Panc1 (cell line): ENCODE measurements at regions not wholly inside any gene's neighbourhood (a gene's known extent, or its start where the extent isn't known, plus 50 kb on each side); places are given as distances from the start of the nearest gene placed in this dataset.
A peak's percentile ranks its signal among the peaks of the same experiment; 100 is the strongest.

Source experiments
- ATAC-seq: fragments of 200-7000 bp; cut with Tn5 transposase; 2 replicates; pipeline ENCODE4 v1.9.1; 2020; ENCODE audit warnings: mild to moderate bottlenecking, moderate library complexity
- BruUV-seq: library from RNA; stranded (reverse); fragments of 400-500 nt; replicated peaks from 2 replicates; lab custom pipeline; 2021; lab: Mats Ljungman, UMichigan
- CTCF ChIA-PET: fragments of 300-600 bp; sonication (Branson Sonifier 250); formaldehyde crosslinking; loops from one replicate; lab custom pipeline; 2022; ENCODE audit warnings: antibody characterized with exemption; lab: Charles Lee
- POLR2A ChIA-PET: fragments of 300-600 bp; sonication (Branson Sonifier 250); formaldehyde crosslinking; loops from one replicate; lab custom pipeline; 2022; ENCODE audit warnings: antibody characterized with exemption; lab: Charles Lee
- DNase-seq: peaks from one replicate; pipeline ENCODE4 v3.0.0-alpha.2; 2010; ENCODE audit warnings: low read depth, low spot score
- H3K27ac ChIP-seq: 2 replicates; pipeline ENCODE4 v1.5.1; 2011; ENCODE audit warnings: mild to moderate bottlenecking, low read length, inconsistent platforms
- H3K27me3 ChIP-seq: fragments of 200-500 bp; sonication (Bioruptor generic); 2 replicates; pipeline ENCODE4 v1.6.0; 2014; ENCODE audit warnings: low read length, inconsistent platforms; ENCODE audit not compliant: control insufficient read depth, insufficient read depth
- H3K36me3 ChIP-seq: fragments of 200-500 bp; sonication (Bioruptor generic); 2 replicates; pipeline ENCODE4 v1.5.1; 2014; ENCODE audit warnings: inconsistent platforms, mild to moderate bottlenecking, low read length, moderate library complexity; ENCODE audit not compliant: control insufficient read depth, insufficient read depth
- H3K4me1 ChIP-seq: 2 replicates; pipeline ENCODE4 v1.5.1; 2011; ENCODE audit warnings: inconsistent platforms, mild to moderate bottlenecking, low read length, moderate library complexity; ENCODE audit not compliant: control insufficient read depth, insufficient read depth
- H3K4me3 ChIP-seq, 2 experiments: 2 replicates each; pipeline ENCODE4 v1.5.1; 2011 to 2012; ENCODE audit warnings: low read depth in 2 of 2, low read length in 2 of 2, mild to moderate bottlenecking in 2 of 2, inconsistent platforms in 1 of 2, moderate library complexity in 1 of 2
- H3K9me3 ChIP-seq: fragments of 200-500 bp; sonication (Bioruptor generic); 2 replicates; pipeline ENCODE4 v1.5.1; 2014; ENCODE audit warnings: low read depth, mild to moderate bottlenecking, inconsistent platforms, low read length, moderate library complexity; ENCODE audit not compliant: control insufficient read depth, insufficient read depth
- CTCF ChIP-seq: fragments of 450-650 bp; IDR thresholded peaks from 2 replicates; pipeline ENCODE4 v1.5.1; 2017; ENCODE audit warnings: mild to moderate bottlenecking
- POLR2AphosphoS5 ChIP-seq: IDR thresholded peaks from 2 replicates; pipeline ENCODE4 v1.6.1; 2012; ENCODE audit warnings: mild to moderate bottlenecking, low read depth, low read length, moderate library complexity
- REST ChIP-seq, 2 experiments: IDR thresholded peaks; 2 replicates each; pipeline ENCODE4 v1.6.1; 2011 to 2012; ENCODE audit warnings: low read depth in 2 of 2, control low read depth in 1 of 2, low read length in 1 of 2, mild to moderate bottlenecking in 1 of 2, moderate library complexity in 1 of 2; ENCODE audit not compliant: insufficient read depth in 1 of 2
- SIN3A ChIP-seq: IDR thresholded peaks from 2 replicates; pipeline ENCODE4 v1.6.1; 2012; ENCODE audit warnings: low read depth, mild to moderate bottlenecking, low read length, moderate library complexity, borderline replicate concordance; ENCODE audit not compliant: insufficient read depth
- TCF7L2 ChIP-seq: IDR thresholded peaks from 2 replicates; pipeline ENCODE4 v1.6.1; 2011; ENCODE audit warnings: mild to moderate bottlenecking, low read depth, low read length, inconsistent platforms
- in situ Hi-C: cut with HindIII; loops from 2 replicates; pipeline ENCODE4 v1.10.0; 2016; ENCODE audit warnings: low sequenced_read_pairs, low pct_unique_long_range_greater_than_20kb
- intact Hi-C: fragments of 100-400 bp; cut with micrococcal nuclease; formaldehyde crosslinking; loops from one replicate; pipeline ENCODE4 v1.10.0; 2022; ENCODE audit not compliant: unreplicated experiment

- no peaks in the 10 kb centered on the region for H3K9me3 ChIP-seq
- no TSS peak for BruUV-seq
- ChIA-PET POLR2A (interaction anchor here (0.6 kb wide), 2 partner anchors 9 to 75 kb away, joined by 4 to 5 read pairs; no protein-coding TSS in a partner anchor), CTCF (interaction anchor here (0.5 to 1.6 kb wide), 5 partner anchors 38 to 114 kb away, joined by 3 to 25 read pairs (median 4); no protein-coding TSS in a partner anchor)
- no peak for TF ChIP-seq POLR2AphosphoS5
- peak; percentile 67 for TF ChIP-seq CTCF
- TF ChIP-seq TCF7L2: no peak
- H3K4me1 ChIP-seq: no peaks in the 10 kb centered on the region
- H3K27me3 ChIP-seq: no peaks in the 10 kb centered on the region; the same call in 1 of the 2 replicates
- DNase-seq: peak; percentile 43
- intact Hi-C loops: no loop called here
- peak; percentile 94 for ATAC-seq
- no peaks in the 10 kb centered on the region for H3K36me3 ChIP-seq
- no peak overlapping the region for H3K4me3 ChIP-seq
- in situ Hi-C loops: no loop called here
- no peak overlapping the region for H3K27ac ChIP-seq
Observed at GRCh38 chr7:149662591-149663095, 110.7 kb downstream of the ZNF467 start.

DNA sequence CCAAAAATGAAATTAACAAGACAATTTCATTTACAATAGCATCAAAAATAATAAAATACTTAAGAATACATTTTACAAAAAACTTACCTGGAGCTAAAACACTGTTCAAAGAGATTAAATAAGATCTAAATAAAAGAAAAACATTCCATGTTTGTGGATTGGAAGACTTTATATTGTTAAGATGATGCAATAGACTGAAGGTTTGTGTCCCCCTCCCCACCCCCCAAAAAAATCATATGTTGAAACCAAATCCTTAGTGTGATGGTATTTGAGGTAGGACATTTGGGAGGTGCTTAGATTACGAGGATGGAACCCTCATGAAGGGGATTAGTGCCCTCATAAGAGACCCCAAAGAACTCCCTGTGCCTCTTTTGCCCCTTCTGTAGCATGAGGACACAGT is 117.6 kb downstream of the ZNF467 start:
- ATAC-seq (no peak), DNase-seq (no peak)
- no peak overlapping the region for H3K4me3 ChIP-seq
- no TSS peak for BruUV-seq
- TF ChIP-seq TCF7L2: no peak
- no peak for TF ChIP-seq REST (IDR thresholded peaks at IDR 0.05; ENCODE audit: insufficient read depth in 1 of 2, low read depth in 2 of 2, low read length in 1 of 2)
- TF ChIP-seq POLR2AphosphoS5: no peak
- no peak for TF ChIP-seq SIN3A
- TF ChIP-seq CTCF: no peak
- intact Hi-C loops: no loop called here
- H3K36me3 ChIP-seq: no peaks in the 10 kb centered on the region
- no peaks in the 10 kb centered on the region for H3K4me1 ChIP-seq
- no peak overlapping the region for H3K27ac ChIP-seq
- POLR2A ChIA-PET: no interaction called here
- H3K9me3 ChIP-seq: no peaks in the 10 kb centered on the region
- CTCF ChIA-PET: interaction anchor here (0.7 kb wide), 1 partner anchor 57 kb away, joined by 6 read pairs; no protein-coding TSS in a partner anchor
- H3K27me3 ChIP-seq: no peaks in the 10 kb centered on the region; the same call in 1 of the 2 replicates
- in situ Hi-C loops: no loop called here
